ENCODE measurements at regions not wholly inside any gene's neighbourhood (a gene's known extent, or its start where the extent isn't known, plus 50 kb on each side); places are given as distances from the start of the nearest gene placed in this dataset.

DNA sequence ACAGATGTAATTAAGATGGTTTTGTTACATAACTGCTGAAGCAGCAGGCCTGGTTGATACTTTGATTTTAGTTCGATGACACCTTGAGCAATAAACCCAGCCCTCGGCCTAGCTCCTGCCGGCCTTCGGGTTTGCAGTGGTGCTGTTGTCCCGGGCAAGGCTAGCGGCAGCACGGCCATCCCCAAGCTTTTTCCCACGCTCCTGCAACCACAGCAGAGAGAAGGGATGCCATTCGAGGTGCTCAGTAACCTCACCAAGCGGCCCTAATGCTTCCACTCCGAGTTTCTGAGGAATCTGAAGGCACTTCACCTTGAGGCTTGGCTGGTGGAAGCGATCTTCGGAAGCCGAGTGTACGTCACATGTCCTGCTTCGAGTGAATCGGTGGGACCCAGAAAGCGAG lies 182.1 kb downstream of the NAF1 start:
- Histone ChIP-seq H4K20me1 (ENCODE audit: insufficient read depth, low read length, poor library complexity, severe bottlenecking) (no peaks in the 10 kb centered on the region), H3F3A (ENCODE audit: low read depth) (no peaks in the 10 kb centered on the region), H3K9me3 (ENCODE audit: insufficient read depth, low read depth, low read length) (no peaks in the 10 kb centered on the region), H3K4me1 (ENCODE audit: insufficient read depth, low read length, poor library complexity, severe bottlenecking) (no peaks in the 10 kb centered on the region), H3K79me2 (ENCODE audit: insufficient read depth, low read length) (no peaks in the 10 kb centered on the region), H3K36me3 (ENCODE audit: insufficient read depth, low read length) (no peaks in the 10 kb centered on the region), H3K9me2 (replicated peaks; ENCODE audit: low read depth, low read length) (no peaks in the 10 kb centered on the region), H3K4me3 (ENCODE audit: low read length, poor library complexity, severe bottlenecking) (no peak overlapping the region), H3K27me3 (ENCODE audit: insufficient read depth, low read length, poor library complexity, severe bottlenecking) (no peaks in the 10 kb centered on the region), H3K4me2 (ENCODE audit: low read depth, low read length, poor library complexity, severe bottlenecking) (no peak overlapping the region), H2AFZ (ENCODE audit: low read length) (no peak overlapping the region), H3K9ac (ENCODE audit: low read depth, low read length, poor library complexity, severe bottlenecking) (no peak overlapping the region)
- TF ChIP-seq, protein P1, sequence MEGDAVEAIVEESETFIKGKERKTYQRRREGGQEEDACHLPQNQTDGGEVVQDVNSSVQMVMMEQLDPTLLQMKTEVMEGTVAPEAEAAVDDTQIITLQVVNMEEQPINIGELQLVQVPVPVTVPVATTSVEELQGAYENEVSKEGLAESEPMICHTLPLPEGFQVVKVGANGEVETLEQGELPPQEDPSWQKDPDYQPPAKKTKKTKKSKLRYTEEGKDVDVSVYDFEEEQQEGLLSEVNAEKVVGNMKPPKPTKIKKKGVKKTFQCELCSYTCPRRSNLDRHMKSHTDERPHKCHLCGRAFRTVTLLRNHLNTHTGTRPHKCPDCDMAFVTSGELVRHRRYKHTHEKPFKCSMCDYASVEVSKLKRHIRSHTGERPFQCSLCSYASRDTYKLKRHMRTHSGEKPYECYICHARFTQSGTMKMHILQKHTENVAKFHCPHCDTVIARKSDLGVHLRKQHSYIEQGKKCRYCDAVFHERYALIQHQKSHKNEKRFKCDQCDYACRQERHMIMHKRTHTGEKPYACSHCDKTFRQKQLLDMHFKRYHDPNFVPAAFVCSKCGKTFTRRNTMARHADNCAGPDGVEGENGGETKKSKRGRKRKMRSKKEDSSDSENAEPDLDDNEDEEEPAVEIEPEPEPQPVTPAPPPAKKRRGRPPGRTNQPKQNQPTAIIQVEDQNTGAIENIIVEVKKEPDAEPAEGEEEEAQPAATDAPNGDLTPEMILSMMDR (conservative IDR thresholded peaks at IDR 0.05; ENCODE audit: low read length), result no peak
- no peak for TF ChIP-seq EZH2phosphoT487 (IDR thresholded peaks at IDR 0.05; ENCODE audit: borderline replicate concordance)

DNA sequence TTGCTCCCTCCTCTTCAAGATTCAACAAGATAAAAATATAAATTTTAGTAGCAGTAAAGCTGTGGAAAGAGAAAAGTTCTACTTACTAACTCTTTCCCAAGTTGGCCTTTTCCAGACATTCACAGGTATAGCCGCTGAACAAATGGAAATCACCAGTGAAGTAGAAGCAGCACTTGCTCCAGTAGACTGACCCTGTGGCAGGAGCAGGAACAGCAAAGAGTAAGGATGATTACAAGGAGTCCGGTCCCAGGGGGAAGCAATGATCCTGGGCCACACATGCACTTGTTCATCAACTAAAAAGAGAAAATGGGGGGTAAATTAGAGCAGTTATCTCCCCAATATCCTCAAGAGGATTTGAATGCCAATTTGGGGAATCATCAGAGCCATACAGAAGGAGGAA lies 184.9 kb downstream of the NAF1 start:
- Histone ChIP-seq H3F3A (ENCODE audit: low read depth) (no peaks in the 10 kb centered on the region), H2AFZ (ENCODE audit: low read length) (no peak overlapping the region), H3K27me3 (ENCODE audit: insufficient read depth, low read length, poor library complexity, severe bottlenecking) (no peaks in the 10 kb centered on the region), H3K79me2 (ENCODE audit: insufficient read depth, low read length) (no peaks in the 10 kb centered on the region), H3K36me3 (ENCODE audit: insufficient read depth, low read length) (no peaks in the 10 kb centered on the region), H3K4me3 (ENCODE audit: low read length, poor library complexity, severe bottlenecking) (no peak overlapping the region), H3K9ac (ENCODE audit: low read depth, low read length, poor library complexity, severe bottlenecking) (no peak overlapping the region), H3K9me3 (ENCODE audit: insufficient read depth, low read depth, low read length) (no peaks in the 10 kb centered on the region), H3K4me1 (ENCODE audit: insufficient read depth, low read length, poor library complexity, severe bottlenecking) (no peaks in the 10 kb centered on the region), H3K9me2 (replicated peaks; ENCODE audit: low read depth, low read length) (no peaks in the 10 kb centered on the region), H3K4me2 (ENCODE audit: low read depth, low read length, poor library complexity, severe bottlenecking) (no peak overlapping the region), H4K20me1 (ENCODE audit: insufficient read depth, low read length, poor library complexity, severe bottlenecking) (no peaks in the 10 kb centered on the region)
- TF ChIP-seq EZH2phosphoT487 (IDR thresholded peaks at IDR 0.05; ENCODE audit: borderline replicate concordance), result no peak
- TF ChIP-seq, protein P1 (conservative IDR thresholded peaks at IDR 0.05; ENCODE audit: low read length), result no peak

DNA sequence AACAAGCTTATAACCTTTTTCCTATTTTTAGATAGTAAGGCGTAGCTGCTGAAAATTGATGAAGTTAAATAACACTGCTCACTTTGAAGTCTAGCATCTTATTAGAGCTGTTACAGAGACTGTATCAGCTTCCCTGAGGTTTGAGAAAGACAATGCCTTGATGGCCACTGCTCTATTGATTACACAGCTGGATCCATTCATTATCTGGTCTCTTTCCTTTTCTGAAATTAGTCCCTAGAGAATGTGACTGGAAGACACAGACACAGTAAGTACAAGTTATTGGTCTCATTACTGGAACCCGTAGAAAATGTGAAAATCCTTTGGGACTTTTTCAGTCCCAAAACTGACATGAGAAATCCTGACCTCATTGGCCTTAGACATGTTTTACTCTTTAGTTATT lies 188.3 kb downstream of the NAF1 start:
- Histone ChIP-seq H3K4me2 (ENCODE audit: low read depth, low read length, poor library complexity, severe bottlenecking) (no peak overlapping the region), H3K9ac (ENCODE audit: low read depth, low read length, poor library complexity, severe bottlenecking) (no peak overlapping the region), H3K9me3 (ENCODE audit: insufficient read depth, low read depth, low read length) (no peaks in the 10 kb centered on the region), H3K4me3 (ENCODE audit: low read length, poor library complexity, severe bottlenecking) (no peak overlapping the region), H3K36me3 (ENCODE audit: insufficient read depth, low read length) (no peaks in the 10 kb centered on the region), H4K20me1 (ENCODE audit: insufficient read depth, low read length, poor library complexity, severe bottlenecking) (no peaks in the 10 kb centered on the region), H3F3A (ENCODE audit: low read depth) (no peaks in the 10 kb centered on the region), H3K79me2 (ENCODE audit: insufficient read depth, low read length) (no peaks in the 10 kb centered on the region), H3K9me2 (replicated peaks; ENCODE audit: low read depth, low read length) (no peaks in the 10 kb centered on the region), H2AFZ (ENCODE audit: low read length) (no peak overlapping the region), H3K4me1 (ENCODE audit: insufficient read depth, low read length, poor library complexity, severe bottlenecking) (no peaks in the 10 kb centered on the region), H3K27me3 (ENCODE audit: insufficient read depth, low read length, poor library complexity, severe bottlenecking) (no peaks in the 10 kb centered on the region)
- TF ChIP-seq EZH2phosphoT487 (IDR thresholded peaks at IDR 0.05; ENCODE audit: borderline replicate concordance), result no peak
- TF ChIP-seq, protein P1 (conservative IDR thresholded peaks at IDR 0.05; ENCODE audit: low read length), result no peak

Data from Loucy (cell line).